Activated B cell treated with CpG ODN at 0.5 μM for 24 hours (primary cell): ENCODE measurements at regions not wholly inside any gene's neighbourhood (a gene's known extent, or its start where the extent isn't known, plus 50 kb on each side); places are given as distances from the start of the nearest gene placed in this dataset.
"Not testable (repeated sequence)": the region's sequence is repeated elsewhere in the genome, so short reads cannot be mapped to it uniquely, and the experiment has no call there.

Experiments
- ATAC-seq: fragments of 200-7000 bp; cut with Tn5 transposase; one replicate; pipeline ENCODE4 v1.10.0; 2021; ENCODE audit warnings: low read depth, mild to moderate bottlenecking, moderate library complexity
- CTCF ChIA-PET: fragments of 350-600 bp; sonication (Branson Sonifier 250); formaldehyde crosslinking; loops from one replicate; lab custom pipeline; 2021; ENCODE audit warnings: antibody characterized with exemption; lab: Charles Lee
- POLR2A ChIA-PET: fragments of 350-600 bp; sonication (Branson Sonifier 250); formaldehyde crosslinking; loops from one replicate; lab custom pipeline; 2021; ENCODE audit warnings: antibody characterized with exemption; lab: Charles Lee
- DNase-seq: peaks from one replicate; pipeline ENCODE4 v3.0.0; 2022
- H3K27ac Mint-ChIP-seq: one replicate; pipeline ENCODE4 v1.8.0; 2020; ENCODE audit warnings: mixed read lengths
- H3K27me3 Mint-ChIP-seq: one replicate; pipeline ENCODE4 v1.8.0; 2021; ENCODE audit warnings: mixed read lengths
- H3K36me3 Mint-ChIP-seq: one replicate; pipeline ENCODE4 v1.8.0; 2021; ENCODE audit warnings: low read depth, mixed read lengths
- H3K4me1 Mint-ChIP-seq: one replicate; pipeline ENCODE4 v1.8.0; 2021; ENCODE audit warnings: mixed read lengths
- H3K4me3 Mint-ChIP-seq: one replicate; pipeline ENCODE4 v1.8.0; 2020; ENCODE audit warnings: mild to moderate bottlenecking, mixed read lengths
- H3K9me3 Mint-ChIP-seq: one replicate; pipeline ENCODE4 v1.8.0; 2020; ENCODE audit warnings: mixed read lengths
- intact Hi-C: fragments of 100-400 bp; cut with micrococcal nuclease; formaldehyde crosslinking; loops from one replicate; pipeline ENCODE4 v1.15.1; 2024
- TF ChIP-seq, protein P1 (sequence below): fragments of 200-600 bp; IDR thresholded peaks from one replicate; pipeline ENCODE4 v1.8.0; 2022; ENCODE audit warnings: antibody characterized with exemption, mild to moderate bottlenecking

DNA sequence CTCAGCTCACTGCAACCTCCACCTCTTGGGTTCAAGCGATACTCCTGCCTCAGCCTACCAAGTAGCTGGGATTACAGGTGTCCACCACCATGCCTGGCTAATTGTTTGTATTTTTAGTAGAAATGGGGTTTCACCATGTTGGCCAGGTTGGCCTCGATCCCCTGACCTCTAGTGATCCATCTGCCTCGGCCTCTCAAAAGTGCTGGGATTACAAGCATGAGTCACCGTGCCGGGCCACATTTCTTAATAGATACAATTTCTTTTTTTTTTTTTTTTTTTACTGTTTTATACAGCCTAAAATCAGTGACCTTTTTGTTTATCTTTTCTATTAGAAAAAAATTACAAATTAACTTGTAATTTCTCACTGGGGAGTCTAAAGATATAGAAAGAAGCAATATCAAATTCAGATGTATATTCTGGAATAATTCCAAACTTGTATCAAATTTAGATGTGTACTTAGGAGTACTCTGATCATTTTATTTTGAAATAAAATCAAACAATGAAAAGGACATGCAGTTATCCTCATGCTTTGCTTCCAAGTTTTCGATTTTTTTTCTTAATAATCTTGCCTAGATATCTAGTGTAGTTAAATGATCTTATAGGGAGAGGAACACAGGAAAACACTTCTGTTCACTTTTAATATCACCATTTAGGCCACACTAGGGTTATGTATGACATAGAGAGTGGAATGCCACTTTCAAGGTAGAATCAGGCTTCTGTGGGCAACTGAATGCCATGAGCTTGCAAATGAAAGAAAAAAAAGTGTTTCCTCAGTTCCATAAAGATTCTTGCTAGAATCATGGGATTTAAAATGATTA, 1089.3 kb downstream of the SUCLG1 start:
- H3K36me3 Mint-ChIP-seq = no peaks in the 10 kb centered on the region
- H3K4me3 Mint-ChIP-seq = no peak overlapping the region
- H3K9me3 Mint-ChIP-seq = peaks cover 8% of the 10 kb centered on the region
- ATAC-seq = no peak
- intact Hi-C loops = no loop called here
- no peak for DNase-seq
- no peaks in the 10 kb centered on the region for H3K27me3 Mint-ChIP-seq
- no peak overlapping the region for H3K27ac Mint-ChIP-seq
- TF ChIP-seq, protein P1, sequence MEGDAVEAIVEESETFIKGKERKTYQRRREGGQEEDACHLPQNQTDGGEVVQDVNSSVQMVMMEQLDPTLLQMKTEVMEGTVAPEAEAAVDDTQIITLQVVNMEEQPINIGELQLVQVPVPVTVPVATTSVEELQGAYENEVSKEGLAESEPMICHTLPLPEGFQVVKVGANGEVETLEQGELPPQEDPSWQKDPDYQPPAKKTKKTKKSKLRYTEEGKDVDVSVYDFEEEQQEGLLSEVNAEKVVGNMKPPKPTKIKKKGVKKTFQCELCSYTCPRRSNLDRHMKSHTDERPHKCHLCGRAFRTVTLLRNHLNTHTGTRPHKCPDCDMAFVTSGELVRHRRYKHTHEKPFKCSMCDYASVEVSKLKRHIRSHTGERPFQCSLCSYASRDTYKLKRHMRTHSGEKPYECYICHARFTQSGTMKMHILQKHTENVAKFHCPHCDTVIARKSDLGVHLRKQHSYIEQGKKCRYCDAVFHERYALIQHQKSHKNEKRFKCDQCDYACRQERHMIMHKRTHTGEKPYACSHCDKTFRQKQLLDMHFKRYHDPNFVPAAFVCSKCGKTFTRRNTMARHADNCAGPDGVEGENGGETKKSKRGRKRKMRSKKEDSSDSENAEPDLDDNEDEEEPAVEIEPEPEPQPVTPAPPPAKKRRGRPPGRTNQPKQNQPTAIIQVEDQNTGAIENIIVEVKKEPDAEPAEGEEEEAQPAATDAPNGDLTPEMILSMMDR = no peak
- no peaks in the 10 kb centered on the region for H3K4me1 Mint-ChIP-seq
- ChIA-PET CTCF (no interaction called here), POLR2A (no interaction called here)

DNA sequence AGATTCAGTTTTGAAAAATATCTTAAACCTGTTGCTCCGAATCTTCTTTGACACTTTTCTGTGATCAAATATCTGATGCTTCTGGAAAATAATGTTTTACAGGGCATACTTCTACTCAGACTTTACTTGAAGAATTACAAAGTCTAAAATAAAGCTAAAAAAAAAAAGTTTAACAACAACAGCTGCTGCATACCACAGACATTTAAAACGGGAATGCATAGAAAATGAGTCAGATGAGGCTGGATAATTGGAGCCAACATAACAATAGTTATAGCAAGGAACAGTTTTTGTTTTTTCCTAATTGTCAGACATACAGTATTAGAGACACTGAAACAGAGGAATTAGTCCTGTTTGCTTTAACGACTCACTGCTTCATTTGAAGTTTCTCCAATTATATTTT, 1090.2 kb downstream of the SUCLG1 start:
- intact Hi-C loops = no loop called here
- Mint-ChIP-seq H3K27ac (no peak overlapping the region), H3K4me3 (no peak overlapping the region), H3K9me3 (peaks cover 8% of the 10 kb centered on the region), H3K4me1 (no peaks in the 10 kb centered on the region), H3K27me3 (no peaks in the 10 kb centered on the region), H3K36me3 (no peaks in the 10 kb centered on the region)
- DNase-seq (no peak), ATAC-seq (no peak)
- ChIA-PET CTCF (no interaction called here), POLR2A (no interaction called here)
- TF ChIP-seq, protein P1 = no peak

- DNase-seq (no peak), ATAC-seq (no peak)
- Mint-ChIP-seq H3K4me1 (no peaks in the 10 kb centered on the region), H3K36me3 (no peaks in the 10 kb centered on the region), H3K27me3 (no peaks in the 10 kb centered on the region), H3K27ac (no peak overlapping the region), H3K4me3 (no peak overlapping the region), H3K9me3 (peaks cover 7% of the 10 kb centered on the region)
- intact Hi-C loops = no loop called here
- TF ChIP-seq, protein P1 = no peak
- CTCF ChIA-PET = no interaction called here
- POLR2A ChIA-PET = no interaction called here
Measured at GRCh38 chr2:83368461-83368860, 1090.6 kb downstream of the SUCLG1 start.

GRCh38 chr2:83365476-83365875, 1093.6 kb downstream of the SUCLG1 start:
- intact Hi-C loops = no loop called here
- Mint-ChIP-seq H3K27ac (no peak overlapping the region), H3K36me3 (no peaks in the 10 kb centered on the region), H3K27me3 (no peaks in the 10 kb centered on the region), H3K9me3 (peaks cover 8% of the 10 kb centered on the region), H3K4me3 (no peak overlapping the region), H3K4me1 (no peaks in the 10 kb centered on the region)
- ATAC-seq (no peak), DNase-seq (no peak)
- POLR2A ChIA-PET = no interaction called here
- CTCF ChIA-PET = no interaction called here
- TF ChIP-seq, protein P1 = no peak

GRCh38 chr2:83364264-83364663, 1094.8 kb downstream of the SUCLG1 start:
- no peak overlapping the region for H3K27ac Mint-ChIP-seq
- no peak for ATAC-seq
- peaks cover 8% of the 10 kb centered on the region for H3K9me3 Mint-ChIP-seq
- no peaks in the 10 kb centered on the region for H3K4me1 Mint-ChIP-seq
- no peaks in the 10 kb centered on the region for H3K36me3 Mint-ChIP-seq
- CTCF ChIA-PET = interaction anchor here (0.5 kb wide), 1 partner anchor 591 kb away, joined by 3 read pairs; no protein-coding TSS in a partner anchor
- no peak overlapping the region for H3K4me3 Mint-ChIP-seq
- POLR2A ChIA-PET = no interaction called here
- H3K27me3 Mint-ChIP-seq = no peaks in the 10 kb centered on the region
- no peak for DNase-seq
- TF ChIP-seq, protein P1 = no peak
- intact Hi-C loops = no loop called here

- POLR2A ChIA-PET, DNase-seq, H3K4me1 Mint-ChIP-seq, H3K36me3 Mint-ChIP-seq, ATAC-seq, intact Hi-C loops, H3K27me3 Mint-ChIP-seq, H3K27ac Mint-ChIP-seq, H3K4me3 Mint-ChIP-seq, H3K9me3 Mint-ChIP-seq, CTCF ChIA-PET: not testable (repeated sequence)
Measured at GRCh38 chr2:83363138-83363537, 1095.9 kb downstream of the SUCLG1 start.
